ENCODE measurements at regions not wholly inside any gene's neighbourhood (a gene's known extent, or its start where the extent isn't known, plus 50 kb on each side); places are given as distances from the start of the nearest gene placed in this dataset.

DNA sequence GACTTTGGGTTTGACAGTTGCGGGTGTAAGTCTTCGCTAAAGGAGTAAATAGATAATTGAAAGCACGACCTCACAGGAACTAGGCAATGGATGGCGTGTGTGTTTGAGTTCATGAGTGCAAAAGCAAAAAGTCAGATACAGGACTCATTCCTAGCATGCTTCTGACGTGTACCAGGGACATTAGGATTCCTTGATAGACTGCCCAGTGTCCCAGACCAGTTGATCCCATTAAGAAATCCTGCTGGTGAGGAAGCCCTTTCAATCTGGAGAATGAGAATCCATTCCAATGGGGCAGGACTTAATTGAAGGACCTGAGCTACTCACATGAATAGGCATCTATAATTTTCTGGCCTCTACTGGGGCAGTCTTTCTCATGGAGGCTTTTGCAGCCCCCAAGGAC lies 235.4 kb downstream of the RAD51AP2 start:
- no peaks in the 10 kb centered on the region for H3K9me2 ChIP-seq (ENCODE audit: insufficient read depth)
- no peak overlapping the region for H3K4me2 ChIP-seq
- no peaks in the 10 kb centered on the region for H3K79me2 ChIP-seq (ENCODE audit: low read depth)
- ChIA-PET POLR2A (ENCODE audit: unreplicated experiment) (no interaction called here), CTCF (no interaction called here)
- no peaks in the 10 kb centered on the region for H3K9me3 ChIP-seq (ENCODE audit: insufficient read depth, low read depth)
- intact Hi-C loops (cut with micrococcal nuclease; ENCODE audit: unreplicated experiment) = no loop called here
- H2AFZ ChIP-seq = no peak overlapping the region; the same call in 1 of the 2 replicates
- no peaks in the 10 kb centered on the region for H3K27me3 ChIP-seq (ENCODE audit: insufficient read depth, low read depth)
- TF ChIP-seq EZH2 (IDR thresholded peaks at IDR 0.05; ENCODE audit: low read depth) (no peak), CTCF (conservative IDR thresholded peaks at IDR 0.05) (no peak)
- H3K4me3 ChIP-seq = no peak overlapping the region
- no TSS peak for BruUV-seq (replicated peaks)
- no peak for DNase-seq
- no peaks in the 10 kb centered on the region for H3F3A ChIP-seq (ENCODE audit: insufficient read depth, low read depth)
- no peaks in the 10 kb centered on the region for H3K4me1 ChIP-seq (replicated peaks; ENCODE audit: insufficient read depth)
- no peaks in the 10 kb centered on the region for H4K20me1 ChIP-seq (ENCODE audit: insufficient read depth)
- H3K27ac ChIP-seq = no peak overlapping the region
- no peaks in the 10 kb centered on the region for H3K36me3 ChIP-seq (ENCODE audit: low read depth)

DNA sequence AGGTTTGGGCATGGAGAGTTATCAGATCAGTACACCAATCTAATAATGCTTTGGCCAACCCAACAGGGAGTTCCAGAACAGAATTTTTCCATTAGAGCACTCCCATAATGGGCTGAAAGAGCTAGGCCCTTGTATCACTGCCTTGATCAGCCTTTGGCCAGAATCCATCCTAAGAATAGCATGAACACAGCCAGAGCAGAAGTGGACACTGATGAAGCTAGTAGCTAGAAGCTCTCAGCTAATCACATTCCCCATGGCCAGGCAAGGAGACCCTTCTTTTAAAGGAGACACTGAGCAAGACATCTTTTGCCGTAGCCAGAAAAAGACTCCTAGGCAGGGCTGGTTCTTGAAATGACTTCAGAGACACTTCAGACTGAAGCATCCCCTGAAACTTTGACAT lies 236.0 kb downstream of the RAD51AP2 start:
- Histone ChIP-seq H3K4me2 (no peak overlapping the region), H3K27me3 (ENCODE audit: insufficient read depth, low read depth) (no peaks in the 10 kb centered on the region), H3K4me1 (replicated peaks; ENCODE audit: insufficient read depth) (no peaks in the 10 kb centered on the region), H3K79me2 (ENCODE audit: low read depth) (no peaks in the 10 kb centered on the region), H3F3A (ENCODE audit: insufficient read depth, low read depth) (no peaks in the 10 kb centered on the region), H3K4me3 (no peak overlapping the region), H3K36me3 (ENCODE audit: low read depth) (no peaks in the 10 kb centered on the region), H3K27ac (no peak overlapping the region), H3K9me2 (ENCODE audit: insufficient read depth) (no peaks in the 10 kb centered on the region), H3K9me3 (ENCODE audit: insufficient read depth, low read depth) (no peaks in the 10 kb centered on the region), H2AFZ (no peak overlapping the region; the same call in 1 of the 2 replicates), H4K20me1 (ENCODE audit: insufficient read depth) (no peaks in the 10 kb centered on the region)
- BruUV-seq (replicated peaks) = no TSS peak
- POLR2A ChIA-PET (ENCODE audit: unreplicated experiment) = no interaction called here
- TF ChIP-seq EZH2 (IDR thresholded peaks at IDR 0.05; ENCODE audit: low read depth) (no peak), CTCF (conservative IDR thresholded peaks at IDR 0.05) (no peak)
- intact Hi-C loops (cut with micrococcal nuclease; ENCODE audit: unreplicated experiment) = no loop called here
- CTCF ChIA-PET = no interaction called here
- DNase-seq = no peak

DNA sequence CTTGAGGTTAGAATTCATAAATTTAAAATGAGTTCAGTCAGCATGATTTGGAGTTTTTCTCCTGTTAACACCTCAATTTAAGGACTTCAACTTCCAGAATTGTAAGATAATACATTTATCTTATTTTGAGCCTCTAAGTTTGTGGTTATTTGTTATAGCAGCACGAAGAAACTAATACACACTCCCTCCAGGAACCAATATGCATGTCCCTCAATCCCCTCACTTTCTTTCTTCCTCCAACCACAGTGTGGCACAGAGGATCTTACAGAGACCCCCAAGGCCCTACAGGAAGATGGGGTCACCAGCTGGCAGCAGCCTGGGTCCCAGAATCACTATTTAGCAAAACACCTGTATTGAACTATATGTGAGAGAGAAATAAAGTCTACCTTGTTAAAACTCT lies 242.0 kb downstream of the RAD51AP2 start:
- Histone ChIP-seq H3K4me1 (replicated peaks; ENCODE audit: insufficient read depth) (no peaks in the 10 kb centered on the region), H3K4me2 (no peak overlapping the region), H3K27me3 (ENCODE audit: insufficient read depth, low read depth) (no peaks in the 10 kb centered on the region), H4K20me1 (ENCODE audit: insufficient read depth) (no peaks in the 10 kb centered on the region), H3K27ac (no peak overlapping the region), H3K9me2 (ENCODE audit: insufficient read depth) (no peaks in the 10 kb centered on the region), H3K4me3 (no peak overlapping the region), H2AFZ (no peak overlapping the region), H3K79me2 (ENCODE audit: low read depth) (no peaks in the 10 kb centered on the region), H3K36me3 (ENCODE audit: low read depth) (no peaks in the 10 kb centered on the region), H3F3A (ENCODE audit: insufficient read depth, low read depth) (no peaks in the 10 kb centered on the region), H3K9me3 (ENCODE audit: insufficient read depth, low read depth) (no peaks in the 10 kb centered on the region)
- ChIA-PET CTCF (no interaction called here), POLR2A (ENCODE audit: unreplicated experiment) (no interaction called here)
- no peak for TF ChIP-seq CTCF (conservative IDR thresholded peaks at IDR 0.05)
- no peak for TF ChIP-seq EZH2 (IDR thresholded peaks at IDR 0.05; ENCODE audit: low read depth)
- intact Hi-C loops (cut with micrococcal nuclease; ENCODE audit: unreplicated experiment) = no loop called here
- BruUV-seq (replicated peaks) = no TSS peak
- DNase-seq = no peak

All from PC-9 (cell line).